ENCODE measurements at regions not wholly inside any gene's neighbourhood (a gene's known extent, or its start where the extent isn't known, plus 50 kb on each side); places are given as distances from the start of the nearest gene placed in this dataset.

GRCh38 chr12:111099186-111099585, 178.8 kb upstream of the MYL2 start (continued):
- TF ChIP-seq REST (IDR thresholded peaks at IDR 0.05; ENCODE audit: unreplicated experiment) (no peak), EZH2 (IDR thresholded peaks at IDR 0.05; ENCODE audit: low read depth, unreplicated experiment) (no peak), ZNF331 (CRISPR knock-in tag; IDR thresholded peaks at IDR 0.05; ENCODE audit: low read depth) (no peak), CREB1 (CRISPR knock-in tag; IDR thresholded peaks at IDR 0.05; ENCODE audit: low read depth) (no peak)

GRCh38 chr12:111094157-111095010, 174.0 kb upstream of the MYL2 start:
- Mint-ChIP-seq H3K36me3 (ENCODE audit: low read depth) (no peaks in the 10 kb centered on the region), H3K9me3 (no peaks in the 10 kb centered on the region), H3K4me1 (peaks cover 16% of the 10 kb centered on the region), H3K4me3 (no peak overlapping the region), H3K27ac (no peak overlapping the region), H3K27me3 (ENCODE audit: insufficient read depth, low read depth, poor library complexity) (peaks cover 7% of the 10 kb centered on the region)
- Histone ChIP-seq H3K36me3 (ENCODE audit: insufficient read depth) (no peaks in the 10 kb centered on the region), H3K27ac (ENCODE audit: low read depth) (no peak overlapping the region), H3K4me2 (no peak overlapping the region), H3K9me2 (ENCODE audit: insufficient read depth) (no peaks in the 10 kb centered on the region), H3K4me3 (no peak overlapping the region), H3K4me1 (ENCODE audit: insufficient read depth) (no peaks in the 10 kb centered on the region), H3K27me3 (ENCODE audit: insufficient read depth) (no peaks in the 10 kb centered on the region), H3F3A (replicated peaks; ENCODE audit: low read depth) (no peaks in the 10 kb centered on the region), H4K20me1 (replicated peaks; ENCODE audit: insufficient read depth) (no peaks in the 10 kb centered on the region; the same call in 1 of the 2 replicates), H2AFZ (no peak overlapping the region), H3K79me2 (replicated peaks; ENCODE audit: insufficient read depth) (no peaks in the 10 kb centered on the region)
- DNase-seq (ENCODE audit: low spot score): no peak
- no peak for TF ChIP-seq EZH2phosphoT487 (IDR thresholded peaks at IDR 0.05; ENCODE audit: unreplicated experiment)
- TF ChIP-seq ZNF462 (CRISPR knock-in tag; IDR thresholded peaks at IDR 0.05): no peak
- no peak for TF ChIP-seq EZH2 (IDR thresholded peaks at IDR 0.05; ENCODE audit: low read depth, unreplicated experiment)
- no peak for TF ChIP-seq NANOG (IDR thresholded peaks at IDR 0.05; ENCODE audit: borderline replicate concordance)
- no peak for TF ChIP-seq CREB1 (CRISPR knock-in tag; IDR thresholded peaks at IDR 0.05; ENCODE audit: low read depth)
- TF ChIP-seq CTCF (conservative IDR thresholded peaks at IDR 0.05; ENCODE audit: low read depth in 2 of 2): no peak
- no peak for TF ChIP-seq ETS1 (IDR thresholded peaks at IDR 0.05)
- no peak for TF ChIP-seq ZNF114 (CRISPR knock-in tag; IDR thresholded peaks at IDR 0.05)
- no peak for TF ChIP-seq STAT1 (IDR thresholded peaks at IDR 0.05; ENCODE audit: unreplicated experiment)
- no peak for ATAC-seq
